ENCODE measurements at regions not wholly inside any gene's neighbourhood (a gene's known extent, or its start where the extent isn't known, plus 50 kb on each side); places are given as distances from the start of the nearest gene placed in this dataset.

- TF ChIP-seq CTCF (IDR thresholded peaks at IDR 0.05) (no peak), POLR2A (IDR thresholded peaks at IDR 0.05) (no peak)
These were observed 102.5 kb upstream of the SSTR1 start for GRCh38 chr14:38105106-38105702.
